Muscle layer of colon (tissue), 2 donors: ENCODE measurements at regions not wholly inside any gene's neighbourhood (a gene's known extent, or its start where the extent isn't known, plus 50 kb on each side); places are given as distances from the start of the nearest gene placed in this dataset.

Experiments used
- H3K27ac ChIP-seq: one replicate; pipeline ENCODE4 v1.7.0; 2013; ENCODE audit warnings: low read depth, mild to moderate bottlenecking, low read length, moderate library complexity
- H3K27me3 ChIP-seq, 2 donors: one replicate each; pipeline ENCODE4 v1.7.0; 2013; ENCODE audit warnings: low read length in 2 of 2, mild to moderate bottlenecking in 2 of 2; ENCODE audit not compliant: insufficient read depth in 2 of 2, control insufficient read depth in 1 of 2
- H3K36me3 ChIP-seq: one replicate; pipeline ENCODE4 v1.7.0; 2013; ENCODE audit warnings: mild to moderate bottlenecking, low read length; ENCODE audit not compliant: insufficient read depth
- H3K4me1 ChIP-seq: one replicate; pipeline ENCODE4 v1.7.0; 2013; ENCODE audit warnings: mild to moderate bottlenecking, low read length; ENCODE audit not compliant: insufficient read depth
- H3K4me3 ChIP-seq, 2 donors: one replicate each; pipeline ENCODE4 v1.7.0; 2013; ENCODE audit warnings: low read length in 2 of 2, low read depth in 1 of 2, mild to moderate bottlenecking in 1 of 2, moderate library complexity in 1 of 2
- H3K9ac ChIP-seq: one replicate; pipeline ENCODE4 v1.7.0; 2013; ENCODE audit warnings: low read length
- H3K9me3 ChIP-seq: one replicate; pipeline ENCODE4 v1.7.0; 2013; ENCODE audit warnings: mild to moderate bottlenecking, low read length
- donor health status: abdominal sarcoma.
- donor health status: Adenocarcinoma of cecum.

DNA sequence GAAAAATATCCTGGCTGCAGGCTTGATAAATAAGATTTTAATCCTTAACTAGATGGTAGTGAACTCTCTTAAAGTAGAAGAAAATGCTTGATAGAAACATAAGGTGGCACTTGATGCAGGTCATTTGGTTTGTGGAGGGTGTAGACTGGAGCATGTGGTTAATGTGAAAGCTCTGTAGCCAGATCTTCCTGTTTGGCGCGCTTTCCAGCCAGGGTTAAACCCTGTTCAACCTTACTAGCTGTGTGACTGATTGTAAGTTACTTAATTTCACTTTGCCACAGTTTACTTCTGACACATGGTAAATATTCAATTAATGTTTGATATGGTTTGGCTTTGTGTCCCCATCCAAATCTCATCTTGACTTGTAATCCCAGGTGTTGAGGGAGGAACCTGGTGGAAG is 394.0 kb downstream of the REEP3 start:
- H3K9ac ChIP-seq, result no peak overlapping the region
- H3K9me3 ChIP-seq, result no peaks in the 10 kb centered on the region
- no peaks in the 10 kb centered on the region for H3K4me1 ChIP-seq
- no peaks in the 10 kb centered on the region for H3K36me3 ChIP-seq
- H3K27ac ChIP-seq, result no peak overlapping the region
- no peaks in the 10 kb centered on the region for H3K27me3 ChIP-seq
- H3K4me3 ChIP-seq, result no peak overlapping the region

DNA sequence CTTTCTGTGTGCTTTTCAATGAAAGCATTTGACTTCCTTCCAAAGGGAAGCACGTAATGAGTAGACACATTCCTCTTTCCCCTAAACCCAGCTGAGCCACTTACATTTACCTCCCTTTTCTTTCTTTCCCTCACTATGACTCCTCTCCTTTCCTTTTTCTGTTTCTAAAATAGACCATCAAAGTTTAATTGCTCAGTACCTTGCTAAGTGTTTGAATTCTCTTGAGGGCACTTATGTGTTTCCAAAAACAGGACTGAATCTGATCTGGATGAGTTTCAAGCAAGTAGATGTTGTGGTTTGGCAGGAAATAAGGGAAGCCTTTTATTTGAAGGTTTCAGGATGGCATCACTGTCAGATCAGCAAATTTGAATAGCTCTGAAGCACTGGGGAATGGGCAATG is 396.2 kb downstream of the REEP3 start:
- Histone ChIP-seq H3K36me3 (no peaks in the 10 kb centered on the region), H3K27me3 (no peaks in the 10 kb centered on the region), H3K4me1 (no peaks in the 10 kb centered on the region), H3K9ac (no peak overlapping the region), H3K9me3 (no peaks in the 10 kb centered on the region), H3K4me3 (no peak overlapping the region), H3K27ac (no peak overlapping the region)

DNA sequence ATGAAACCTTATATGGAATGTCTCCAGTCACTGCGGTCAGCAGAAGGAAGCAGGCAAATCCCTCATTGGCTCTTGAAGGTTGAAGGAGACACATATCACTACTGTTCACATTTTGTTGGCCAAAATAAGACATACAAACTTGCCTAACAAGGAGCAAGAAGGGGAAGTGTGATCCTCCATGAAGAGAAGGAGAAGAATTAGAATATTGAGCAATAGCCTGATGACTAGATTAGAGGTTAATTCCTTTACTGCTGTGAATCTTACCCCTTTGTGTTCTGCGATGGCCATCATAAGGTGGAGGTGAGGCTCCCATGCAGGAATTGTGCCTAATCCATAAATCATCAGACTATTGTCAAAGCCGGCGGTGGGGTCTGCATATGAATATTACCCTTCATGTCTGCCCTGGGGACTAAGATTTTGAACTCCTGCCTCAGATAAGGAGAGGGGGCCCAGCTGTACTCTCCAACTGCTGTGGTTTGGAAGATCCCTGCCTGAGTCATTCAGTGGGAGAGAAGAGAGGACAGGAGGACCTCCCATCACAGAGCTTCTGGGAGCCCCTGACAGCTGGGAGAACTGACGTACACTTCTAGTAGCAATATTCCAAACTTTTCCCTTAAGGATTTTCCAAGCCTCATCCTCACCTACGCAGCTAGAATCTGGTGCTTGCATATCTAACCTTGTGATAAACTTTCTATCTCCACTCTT is 398.5 kb downstream of the REEP3 start:
- H3K27ac ChIP-seq, result no peak overlapping the region
- no peaks in the 10 kb centered on the region for H3K4me1 ChIP-seq
- H3K4me3 ChIP-seq, result no peak overlapping the region
- H3K9ac ChIP-seq, result no peak overlapping the region
- no peaks in the 10 kb centered on the region for H3K27me3 ChIP-seq
- no peaks in the 10 kb centered on the region for H3K36me3 ChIP-seq
- no peaks in the 10 kb centered on the region for H3K9me3 ChIP-seq

- Histone ChIP-seq H3K27me3 (no peaks in the 10 kb centered on the region), H3K9ac (no peak overlapping the region), H3K36me3 (no peaks in the 10 kb centered on the region), H3K9me3 (no peaks in the 10 kb centered on the region), H3K4me3 (no peak overlapping the region), H3K4me1 (no peaks in the 10 kb centered on the region), H3K27ac (no peak overlapping the region)
These were observed 399.7 kb downstream of the REEP3 start for GRCh38 chr10:63920926-63921325.

GRCh38 chr10:63921908-63922467 is 400.8 kb downstream of the REEP3 start:
- Histone ChIP-seq H3K4me3 (no peak overlapping the region), H3K27ac (no peak overlapping the region), H3K36me3 (no peaks in the 10 kb centered on the region), H3K9me3 (no peaks in the 10 kb centered on the region), H3K9ac (no peak overlapping the region), H3K4me1 (no peaks in the 10 kb centered on the region), H3K27me3 (no peaks in the 10 kb centered on the region)

GRCh38 chr10:63922468-63923284 is 401.5 kb downstream of the REEP3 start:
- Histone ChIP-seq H3K9ac (no peak overlapping the region), H3K27ac (no peak overlapping the region), H3K36me3 (no peaks in the 10 kb centered on the region), H3K9me3 (no peaks in the 10 kb centered on the region), H3K4me1 (no peaks in the 10 kb centered on the region), H3K27me3 (no peaks in the 10 kb centered on the region), H3K4me3 (no peak overlapping the region)

DNA sequence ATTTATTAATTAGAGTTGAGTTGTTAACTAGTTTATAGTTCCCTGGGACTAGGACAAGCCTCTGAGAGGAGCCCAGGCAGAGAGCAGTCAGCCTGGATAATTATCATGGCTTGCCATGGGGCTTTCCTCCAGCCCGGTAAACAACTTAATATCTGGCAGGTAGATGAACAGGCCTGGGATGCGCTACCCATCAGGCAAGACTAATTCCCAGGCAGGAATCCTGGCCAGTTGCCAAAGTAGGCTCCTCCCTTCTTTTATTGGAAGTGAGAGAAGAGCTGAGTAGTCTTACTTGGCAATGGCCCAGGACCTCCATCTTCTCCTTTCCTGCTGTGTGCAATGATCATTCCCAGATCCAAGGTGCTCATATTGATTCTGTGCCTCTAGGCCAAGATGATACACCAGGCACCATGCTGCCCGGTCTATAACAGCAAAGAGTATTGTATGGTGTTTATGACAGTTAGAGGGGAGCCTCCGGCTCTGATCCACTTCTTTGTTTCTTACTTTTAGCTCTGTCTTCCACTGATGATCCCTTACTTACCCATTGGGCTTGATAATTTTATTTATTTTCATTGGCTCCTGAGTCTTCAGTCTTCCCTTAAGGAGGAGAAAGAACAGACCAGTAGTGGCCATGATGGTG is 408.7 kb downstream of the REEP3 start:
- H3K4me3 ChIP-seq, result no peak overlapping the region
- H3K4me1 ChIP-seq, result no peaks in the 10 kb centered on the region
- H3K27ac ChIP-seq, result no peak overlapping the region
- H3K27me3 ChIP-seq, result no peaks in the 10 kb centered on the region
- H3K9ac ChIP-seq, result no peak overlapping the region
- H3K36me3 ChIP-seq, result no peaks in the 10 kb centered on the region
- no peaks in the 10 kb centered on the region for H3K9me3 ChIP-seq

DNA sequence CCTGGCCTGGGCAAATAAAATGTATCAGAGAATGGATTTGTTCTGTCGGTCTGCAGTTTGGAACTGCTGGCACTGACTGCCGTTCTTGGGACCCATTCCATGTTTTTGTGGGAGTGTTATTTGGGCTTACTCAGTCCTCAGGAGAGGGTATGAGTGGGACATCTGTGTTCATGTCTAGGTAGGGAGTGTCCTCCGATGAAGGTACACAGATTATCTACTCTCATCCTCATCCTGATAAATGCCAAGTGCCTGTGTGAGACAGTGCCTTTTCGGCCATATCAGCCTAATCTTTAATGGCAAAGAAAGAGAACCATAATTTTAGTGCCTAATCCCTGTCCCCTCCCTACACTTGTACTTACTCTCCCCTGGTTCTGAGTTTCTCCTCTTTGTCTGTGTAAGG is 409.4 kb downstream of the REEP3 start:
- no peak overlapping the region for H3K27ac ChIP-seq
- H3K4me3 ChIP-seq, result no peak overlapping the region
- H3K9me3 ChIP-seq, result no peaks in the 10 kb centered on the region
- H3K9ac ChIP-seq, result no peak overlapping the region
- H3K4me1 ChIP-seq, result no peaks in the 10 kb centered on the region
- no peaks in the 10 kb centered on the region for H3K27me3 ChIP-seq
- no peaks in the 10 kb centered on the region for H3K36me3 ChIP-seq

- Histone ChIP-seq H3K27ac (no peak overlapping the region), H3K36me3 (no peaks in the 10 kb centered on the region), H3K9ac (no peak overlapping the region)
These were observed 414.5 kb downstream of the REEP3 start for GRCh38 chr10:63935705-63936104.

DNA sequence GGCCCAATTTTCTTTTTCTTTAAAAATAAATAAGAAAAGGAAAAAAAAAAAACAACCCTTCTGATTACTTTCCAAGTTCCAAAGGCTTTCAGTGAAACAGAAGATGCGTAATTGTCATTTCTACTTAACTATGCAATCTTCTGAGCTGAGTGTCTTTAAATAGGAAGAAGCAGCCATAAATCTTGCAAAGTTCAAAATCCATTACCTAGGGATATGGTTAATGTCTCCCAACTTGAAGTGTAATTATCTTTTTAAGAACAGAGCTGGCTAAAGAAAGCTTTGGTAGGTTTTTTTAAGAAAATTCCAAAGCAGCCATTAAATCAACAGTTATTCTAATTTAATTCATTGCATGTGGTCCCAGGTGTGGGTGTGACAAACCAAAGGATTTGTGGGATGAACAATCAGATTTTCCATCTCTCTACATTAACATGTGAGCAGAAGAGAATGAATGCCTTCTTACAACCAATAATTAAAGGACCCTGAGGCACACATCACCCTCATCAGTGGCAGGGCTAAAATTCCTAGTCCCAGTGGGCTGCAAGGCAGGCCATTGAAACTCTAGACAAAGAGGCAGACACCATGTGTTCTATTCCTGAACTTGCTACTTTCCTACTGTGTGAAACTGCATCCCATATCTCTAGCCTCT is 419.2 kb downstream of the REEP3 start:
- no peak overlapping the region for H3K4me3 ChIP-seq
- H3K9me3 ChIP-seq, result no peaks in the 10 kb centered on the region
- no peak overlapping the region for H3K9ac ChIP-seq
- H3K27ac ChIP-seq, result no peak overlapping the region
- H3K4me1 ChIP-seq, result no peaks in the 10 kb centered on the region
- H3K27me3 ChIP-seq, result no peaks in the 10 kb centered on the region
- H3K36me3 ChIP-seq, result no peaks in the 10 kb centered on the region

More at GRCh38 chr10:63935705-63936104, 414.5 kb downstream of the REEP3 start:
- Histone ChIP-seq H3K9me3 (no peaks in the 10 kb centered on the region), H3K27me3 (no peaks in the 10 kb centered on the region), H3K4me1 (no peaks in the 10 kb centered on the region), H3K4me3 (no peak overlapping the region)

- Histone ChIP-seq H3K36me3 (no peaks in the 10 kb centered on the region), H3K27me3 (no peaks in the 10 kb centered on the region), H3K4me1 (no peaks in the 10 kb centered on the region), H3K9me3 (no peaks in the 10 kb centered on the region), H3K27ac (no peak overlapping the region), H3K4me3 (no peak overlapping the region), H3K9ac (no peak overlapping the region)
These were observed 443.2 kb downstream of the REEP3 start for GRCh38 chr10:63964406-63964805.
